WERI-Rb-1 (cell line): ENCODE measurements at regions not wholly inside any gene's neighbourhood (a gene's known extent, or its start where the extent isn't known, plus 50 kb on each side); places are given as distances from the start of the nearest gene placed in this dataset.

Experiments
- DNase-seq: peaks from one replicate; pipeline ENCODE4 v3.0.0-alpha.2; 2020
- H3K27ac ChIP-seq: fragments of 250-450 bp; sonication (Bioruptor Pico); 2 replicates; pipeline ENCODE4 v1.5.1; 2020; ENCODE audit warnings: mild to moderate bottlenecking, moderate library complexity
- H3K27me3 ChIP-seq: fragments of 250-450 bp; sonication (Bioruptor Pico); 2 replicates; pipeline ENCODE4 v1.5.1; 2021; ENCODE audit warnings: mild to moderate bottlenecking, low read depth, moderate library complexity; ENCODE audit not compliant: insufficient read depth, severe bottlenecking
- H3K36me3 ChIP-seq: fragments of 250-450 bp; sonication (Bioruptor Pico); 2 replicates; pipeline ENCODE4 v1.5.1; 2020; ENCODE audit warnings: mild to moderate bottlenecking, moderate library complexity
- H3K4me3 ChIP-seq: 2 replicates; pipeline ENCODE4 v1.5.1; 2011; ENCODE audit warnings: low read depth, mild to moderate bottlenecking, control low read depth, low read length
- H3K9me3 ChIP-seq: fragments of 250-450 bp; sonication (Bioruptor Pico); 2 replicates; pipeline ENCODE4 v1.5.1; 2021; ENCODE audit warnings: mild to moderate bottlenecking, moderate library complexity; ENCODE audit not compliant: severe bottlenecking
- TF ChIP-seq, protein P1 (sequence below): IDR thresholded peaks from 2 replicates; pipeline ENCODE4 v1.5.1; 2011; ENCODE audit warnings: low read depth, mild to moderate bottlenecking, control low read depth, inconsistent platforms, low read length

DNA sequence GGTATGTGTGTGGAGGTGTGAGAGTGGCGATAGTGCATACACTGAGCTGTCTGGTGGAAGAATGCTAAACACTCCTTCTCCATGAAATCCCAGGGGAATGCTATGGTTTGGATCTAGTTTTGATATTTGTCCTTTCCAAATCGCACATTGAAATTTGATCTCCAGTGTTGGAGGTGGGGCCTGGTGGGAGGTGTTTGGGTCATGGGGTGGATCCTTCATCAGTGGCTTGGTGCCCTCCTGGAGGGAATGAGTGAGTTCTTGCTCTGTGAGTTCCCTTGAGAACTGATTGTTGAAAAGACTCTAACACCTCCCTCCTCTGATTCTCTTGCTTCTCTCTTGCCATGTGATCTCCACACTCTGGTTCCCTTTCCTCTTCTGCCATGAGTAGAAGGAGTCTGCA, 114.1 kb upstream of the HHIP start:
- no peaks in the 10 kb centered on the region for H3K36me3 ChIP-seq
- H3K4me3 ChIP-seq: no peak overlapping the region
- H3K27me3 ChIP-seq: no peaks in the 10 kb centered on the region
- no peak overlapping the region for H3K27ac ChIP-seq
- no peak for DNase-seq
- peaks cover 4% of the 10 kb centered on the region for H3K9me3 ChIP-seq
- TF ChIP-seq, protein P1, sequence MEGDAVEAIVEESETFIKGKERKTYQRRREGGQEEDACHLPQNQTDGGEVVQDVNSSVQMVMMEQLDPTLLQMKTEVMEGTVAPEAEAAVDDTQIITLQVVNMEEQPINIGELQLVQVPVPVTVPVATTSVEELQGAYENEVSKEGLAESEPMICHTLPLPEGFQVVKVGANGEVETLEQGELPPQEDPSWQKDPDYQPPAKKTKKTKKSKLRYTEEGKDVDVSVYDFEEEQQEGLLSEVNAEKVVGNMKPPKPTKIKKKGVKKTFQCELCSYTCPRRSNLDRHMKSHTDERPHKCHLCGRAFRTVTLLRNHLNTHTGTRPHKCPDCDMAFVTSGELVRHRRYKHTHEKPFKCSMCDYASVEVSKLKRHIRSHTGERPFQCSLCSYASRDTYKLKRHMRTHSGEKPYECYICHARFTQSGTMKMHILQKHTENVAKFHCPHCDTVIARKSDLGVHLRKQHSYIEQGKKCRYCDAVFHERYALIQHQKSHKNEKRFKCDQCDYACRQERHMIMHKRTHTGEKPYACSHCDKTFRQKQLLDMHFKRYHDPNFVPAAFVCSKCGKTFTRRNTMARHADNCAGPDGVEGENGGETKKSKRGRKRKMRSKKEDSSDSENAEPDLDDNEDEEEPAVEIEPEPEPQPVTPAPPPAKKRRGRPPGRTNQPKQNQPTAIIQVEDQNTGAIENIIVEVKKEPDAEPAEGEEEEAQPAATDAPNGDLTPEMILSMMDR: no peak

DNA sequence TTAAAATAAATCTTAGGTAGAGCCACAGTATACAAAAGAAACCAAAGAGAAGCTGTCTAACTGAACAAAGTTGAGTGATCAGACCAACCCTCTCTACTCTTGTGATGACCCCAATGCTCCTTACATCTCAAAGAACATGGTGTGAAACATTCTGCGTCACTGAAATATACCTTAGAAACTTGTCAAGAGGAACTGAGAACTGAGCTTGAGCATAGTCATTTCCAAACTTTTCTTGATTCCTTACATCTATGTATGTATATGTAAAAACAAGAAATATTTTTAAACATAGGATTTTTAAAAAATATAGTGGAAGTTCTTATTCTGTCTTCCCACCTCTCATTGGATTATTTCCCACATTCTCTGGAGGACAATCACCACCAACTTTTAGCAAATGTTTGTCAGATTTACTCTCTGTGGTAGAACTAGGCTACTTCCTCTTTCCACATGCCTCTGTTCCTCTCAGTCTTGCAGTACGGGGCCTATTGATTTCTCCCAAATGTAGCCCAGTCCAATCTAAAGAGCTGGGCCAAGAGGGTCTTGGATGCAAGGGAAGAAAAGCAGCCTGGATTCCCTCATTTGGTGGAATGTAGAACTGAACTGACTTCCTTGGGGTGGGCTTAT, 98.2 kb upstream of the HHIP start:
- Histone ChIP-seq H3K4me3 (no peak overlapping the region), H3K27ac (no peak overlapping the region), H3K36me3 (no peaks in the 10 kb centered on the region), H3K9me3 (no peaks in the 10 kb centered on the region), H3K27me3 (no peaks in the 10 kb centered on the region)
- DNase-seq: no peak
- TF ChIP-seq, protein P1: no peak

DNA sequence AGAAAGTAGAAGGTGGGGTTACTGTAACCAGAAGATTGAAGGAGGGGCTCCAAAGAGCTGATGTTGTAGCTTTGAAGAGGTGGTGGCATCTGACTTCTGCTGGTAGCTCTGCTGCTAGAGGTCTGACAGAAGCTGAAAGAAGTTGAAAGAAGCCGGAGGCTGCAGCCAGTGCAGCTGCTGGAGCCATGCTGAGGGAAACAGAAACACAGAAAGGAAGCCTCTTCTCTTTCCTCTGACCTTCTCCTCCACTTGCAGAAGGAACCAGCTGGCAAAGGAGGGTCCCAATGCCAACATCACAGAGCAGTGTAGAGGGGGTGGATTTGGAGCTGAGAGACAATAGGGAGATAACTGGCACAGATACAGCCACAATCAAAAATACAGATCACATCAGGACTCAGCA, 89.3 kb upstream of the HHIP start:
- Histone ChIP-seq H3K27ac (no peak overlapping the region), H3K4me3 (no peak overlapping the region), H3K27me3 (no peaks in the 10 kb centered on the region), H3K9me3 (no peaks in the 10 kb centered on the region), H3K36me3 (no peaks in the 10 kb centered on the region)
- TF ChIP-seq, protein P1: no peak
- no peak for DNase-seq

DNA sequence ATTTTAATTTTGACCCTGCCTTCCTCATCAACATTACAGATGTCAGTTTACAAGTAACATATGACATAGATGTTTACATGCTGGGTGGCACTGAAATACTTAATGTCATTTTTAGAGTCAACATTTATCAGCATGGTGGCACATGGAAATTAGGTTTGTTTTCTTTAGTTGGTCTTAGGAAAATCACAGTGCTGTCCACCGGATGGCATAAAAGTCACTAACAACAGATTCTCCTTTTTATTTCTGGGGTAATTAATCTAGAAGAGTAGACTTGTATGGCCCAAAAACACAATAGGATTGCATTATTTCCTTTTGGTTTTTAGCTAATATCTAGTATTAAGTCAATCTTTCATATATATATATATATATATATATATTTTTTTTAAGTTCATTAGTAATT, 88.6 kb upstream of the HHIP start:
- Histone ChIP-seq H3K9me3 (no peaks in the 10 kb centered on the region), H3K27me3 (no peaks in the 10 kb centered on the region), H3K36me3 (no peaks in the 10 kb centered on the region), H3K4me3 (no peak overlapping the region), H3K27ac (no peak overlapping the region)
- TF ChIP-seq, protein P1: no peak
- no peak for DNase-seq

DNA sequence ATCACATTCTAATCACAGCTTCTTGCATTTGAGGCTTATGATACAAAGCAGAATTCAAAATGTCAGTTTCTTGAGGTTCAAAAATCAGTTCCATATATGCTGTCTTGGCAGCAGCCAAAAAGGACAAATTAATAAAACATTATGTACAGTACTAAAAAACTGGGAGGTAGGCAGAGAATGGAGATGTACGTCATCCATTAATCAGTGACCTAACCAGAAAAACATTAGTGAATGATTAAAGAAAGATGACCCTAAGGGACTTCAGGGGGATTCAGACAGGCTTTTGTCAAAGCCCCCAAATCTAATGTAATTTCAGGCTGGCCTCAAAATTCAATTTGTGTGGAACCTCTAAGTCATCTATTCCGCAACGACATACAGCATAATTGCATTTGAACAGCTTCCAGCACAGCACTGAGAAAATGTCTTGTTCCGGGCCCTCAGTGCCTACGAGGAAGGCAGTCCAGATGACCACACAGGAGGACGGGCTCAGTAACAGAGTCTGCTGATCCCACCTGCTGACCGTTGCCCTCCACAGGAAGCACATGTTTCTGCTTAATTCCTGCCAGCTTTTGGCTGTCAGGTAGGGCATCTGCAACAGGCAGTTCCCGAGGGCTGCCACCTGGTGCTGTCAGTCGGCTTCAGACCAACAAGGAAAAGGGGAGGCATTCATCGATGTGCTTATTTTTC, 83.8 kb upstream of the HHIP start:
- Histone ChIP-seq H3K36me3 (no peaks in the 10 kb centered on the region), H3K27ac (no peak overlapping the region), H3K27me3 (no peaks in the 10 kb centered on the region), H3K4me3 (no peak overlapping the region), H3K9me3 (no peaks in the 10 kb centered on the region)
- DNase-seq: peak; percentile 46
- TF ChIP-seq, protein P1: peak; percentile 36; the same call in 1 of the 2 replicates
